K562 (cell line): ENCODE measurements at regions not wholly inside any gene's neighbourhood (a gene's known extent, or its start where the extent isn't known, plus 50 kb on each side); places are given as distances from the start of the nearest gene placed in this dataset.

Experiments
- BRD9 ChIP-seq: fragments of 450-650 bp; IDR thresholded peaks from 2 replicates; pipeline ENCODE4 v1.6.1; 2018; ENCODE audit warnings: low read depth; ENCODE audit not compliant: partially characterized antibody
- FOXA3 ChIP-seq, 2 experiments: fragments of 450-650 bp in 1 of 2; sonication (generic) in 1 of 2; formaldehyde crosslinking; IDR thresholded peaks in 1 of 2; conservative IDR thresholded peaks in 1 of 2; 2 replicates each; pipeline versions ENCODE4 v1.4.0 to v1.8.0; 2020 to 2022; ENCODE audit warnings: mild to moderate bottlenecking in 2 of 2, missing genetic modification reagents in 1 of 2
- FOXJ2 ChIP-seq: fragments of 200-800 bp; sonication (Bioruptor generic); IDR thresholded peaks from 2 replicates; pipeline ENCODE4 v1.6.1; 2016; ENCODE audit warnings: missing genetic modification characterization, missing compliant biosample characterization
- HMGN3 ChIP-seq: IDR thresholded peaks from 2 replicates; pipeline ENCODE4 v1.6.1; 2011; ENCODE audit warnings: borderline replicate concordance, low read depth, mild to moderate bottlenecking, mixed read lengths, low read length; ENCODE audit not compliant: insufficient read length; ENCODE audit errors: extremely low read depth
- NR2C2 ChIP-seq, 2 experiments: fragments of 200-800 bp in 1 of 2; sonication (Bioruptor generic) in 1 of 2; sonication (generic) in 1 of 2; formaldehyde crosslinking in 1 of 2; IDR thresholded peaks; 2 replicates each; pipeline versions ENCODE4 v1.6.1 to v1.8.0; 2016 to 2022; ENCODE audit warnings: mild to moderate bottlenecking in 1 of 2, missing compliant biosample characterization in 1 of 2, missing genetic modification characterization in 1 of 2, missing genetic modification reagents in 1 of 2
- RBM22 ChIP-seq: fragments of 200-400 bp; formaldehyde crosslinking; IDR thresholded peaks from 2 replicates; pipeline ENCODE4 v1.6.1; 2018; ENCODE audit warnings: low read length, low read depth; ENCODE audit not compliant: poor library complexity, severe bottlenecking
- ZNF583 ChIP-seq: fragments of 250-450 bp; sonication (Bioruptor Pico); IDR thresholded peaks from 2 replicates; pipeline ENCODE4 v1.4.0; 2020
- TF ChIP-seq, protein P1 (sequence below), 2 experiments: fragments of 450-650 bp; IDR thresholded peaks; 2 replicates each; pipeline ENCODE4 v1.6.1; 2016; ENCODE audit warnings: mild to moderate bottlenecking in 2 of 2, borderline replicate concordance in 1 of 2, low read depth in 1 of 2, moderate library complexity in 1 of 2
- TF ChIP-seq, protein P2 (sequence below), 3 experiments: fragments of 200-800 bp in 1 of 3; fragments of 250-450 bp in 1 of 3; fragments of 450-650 bp in 1 of 3; sonication (Bioruptor Pico) in 1 of 3; sonication (Bioruptor generic) in 1 of 3; formaldehyde crosslinking in 1 of 3; IDR thresholded peaks; 2 replicates each; pipeline versions ENCODE4 v1.6.1 to v1.8.0; 2016 to 2022; ENCODE audit warnings: mild to moderate bottlenecking in 2 of 3, missing genetic modification characterization in 2 of 3, missing compliant biosample characterization in 1 of 3, moderate library complexity in 1 of 3
- TF ChIP-seq, protein P3 (sequence below), 3 experiments: fragments of 200-800 bp in 1 of 3; sonication (Bioruptor generic) in 1 of 3; sonication (generic) in 1 of 3; formaldehyde crosslinking in 1 of 3; IDR thresholded peaks; 2 replicates each; pipeline versions ENCODE4 v1.6.1 to v1.8.0; 2016 to 2022; ENCODE audit warnings: mild to moderate bottlenecking in 2 of 3, missing compliant biosample characterization in 2 of 3, missing genetic modification characterization in 2 of 3, missing genetic modification reagents in 1 of 3

DNA sequence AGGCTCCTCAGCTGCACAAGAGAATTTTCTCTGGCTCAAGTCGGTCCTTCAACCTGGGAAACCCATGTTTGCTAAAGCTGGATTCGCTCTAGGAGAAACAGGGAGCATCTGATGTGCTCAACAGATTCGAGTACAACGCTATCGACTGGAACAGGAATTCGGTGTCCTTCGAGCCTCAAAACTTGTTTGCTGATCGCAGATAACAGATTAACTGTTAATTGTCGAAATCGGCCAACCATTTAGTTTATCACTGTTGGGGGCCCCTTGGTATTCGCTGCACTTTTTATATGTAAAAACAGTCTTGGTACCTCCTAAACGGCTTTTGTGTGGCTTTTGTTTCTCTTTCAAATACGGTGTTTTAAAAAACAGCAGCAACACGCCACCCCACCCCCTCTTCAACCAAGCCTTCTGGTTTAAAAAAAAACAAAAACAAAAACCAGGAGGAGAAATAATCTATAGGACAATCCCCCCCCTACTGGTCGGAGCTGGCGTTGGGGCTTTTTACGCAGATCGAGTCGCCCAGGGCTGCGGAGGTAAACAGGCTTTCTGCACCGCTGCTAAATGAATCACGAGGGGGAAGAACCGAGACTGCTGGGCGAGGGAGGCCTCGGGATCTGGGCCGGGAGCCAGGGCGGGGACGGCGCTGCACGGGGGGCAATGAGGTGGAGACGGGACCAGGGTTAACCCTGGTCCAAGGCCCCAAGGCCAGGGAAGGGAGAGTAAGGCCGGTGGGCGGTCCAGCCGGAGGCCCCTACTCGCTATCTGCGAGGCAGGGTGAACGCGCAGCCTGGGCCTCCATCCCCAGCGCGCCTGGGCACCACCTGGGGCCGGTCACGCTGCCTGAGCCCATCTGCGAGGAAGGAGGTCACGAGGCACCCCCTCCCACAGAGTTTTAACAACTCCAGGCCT is 71.7 kb upstream of the BCOR start (continued):
- TF ChIP-seq, protein P1, sequence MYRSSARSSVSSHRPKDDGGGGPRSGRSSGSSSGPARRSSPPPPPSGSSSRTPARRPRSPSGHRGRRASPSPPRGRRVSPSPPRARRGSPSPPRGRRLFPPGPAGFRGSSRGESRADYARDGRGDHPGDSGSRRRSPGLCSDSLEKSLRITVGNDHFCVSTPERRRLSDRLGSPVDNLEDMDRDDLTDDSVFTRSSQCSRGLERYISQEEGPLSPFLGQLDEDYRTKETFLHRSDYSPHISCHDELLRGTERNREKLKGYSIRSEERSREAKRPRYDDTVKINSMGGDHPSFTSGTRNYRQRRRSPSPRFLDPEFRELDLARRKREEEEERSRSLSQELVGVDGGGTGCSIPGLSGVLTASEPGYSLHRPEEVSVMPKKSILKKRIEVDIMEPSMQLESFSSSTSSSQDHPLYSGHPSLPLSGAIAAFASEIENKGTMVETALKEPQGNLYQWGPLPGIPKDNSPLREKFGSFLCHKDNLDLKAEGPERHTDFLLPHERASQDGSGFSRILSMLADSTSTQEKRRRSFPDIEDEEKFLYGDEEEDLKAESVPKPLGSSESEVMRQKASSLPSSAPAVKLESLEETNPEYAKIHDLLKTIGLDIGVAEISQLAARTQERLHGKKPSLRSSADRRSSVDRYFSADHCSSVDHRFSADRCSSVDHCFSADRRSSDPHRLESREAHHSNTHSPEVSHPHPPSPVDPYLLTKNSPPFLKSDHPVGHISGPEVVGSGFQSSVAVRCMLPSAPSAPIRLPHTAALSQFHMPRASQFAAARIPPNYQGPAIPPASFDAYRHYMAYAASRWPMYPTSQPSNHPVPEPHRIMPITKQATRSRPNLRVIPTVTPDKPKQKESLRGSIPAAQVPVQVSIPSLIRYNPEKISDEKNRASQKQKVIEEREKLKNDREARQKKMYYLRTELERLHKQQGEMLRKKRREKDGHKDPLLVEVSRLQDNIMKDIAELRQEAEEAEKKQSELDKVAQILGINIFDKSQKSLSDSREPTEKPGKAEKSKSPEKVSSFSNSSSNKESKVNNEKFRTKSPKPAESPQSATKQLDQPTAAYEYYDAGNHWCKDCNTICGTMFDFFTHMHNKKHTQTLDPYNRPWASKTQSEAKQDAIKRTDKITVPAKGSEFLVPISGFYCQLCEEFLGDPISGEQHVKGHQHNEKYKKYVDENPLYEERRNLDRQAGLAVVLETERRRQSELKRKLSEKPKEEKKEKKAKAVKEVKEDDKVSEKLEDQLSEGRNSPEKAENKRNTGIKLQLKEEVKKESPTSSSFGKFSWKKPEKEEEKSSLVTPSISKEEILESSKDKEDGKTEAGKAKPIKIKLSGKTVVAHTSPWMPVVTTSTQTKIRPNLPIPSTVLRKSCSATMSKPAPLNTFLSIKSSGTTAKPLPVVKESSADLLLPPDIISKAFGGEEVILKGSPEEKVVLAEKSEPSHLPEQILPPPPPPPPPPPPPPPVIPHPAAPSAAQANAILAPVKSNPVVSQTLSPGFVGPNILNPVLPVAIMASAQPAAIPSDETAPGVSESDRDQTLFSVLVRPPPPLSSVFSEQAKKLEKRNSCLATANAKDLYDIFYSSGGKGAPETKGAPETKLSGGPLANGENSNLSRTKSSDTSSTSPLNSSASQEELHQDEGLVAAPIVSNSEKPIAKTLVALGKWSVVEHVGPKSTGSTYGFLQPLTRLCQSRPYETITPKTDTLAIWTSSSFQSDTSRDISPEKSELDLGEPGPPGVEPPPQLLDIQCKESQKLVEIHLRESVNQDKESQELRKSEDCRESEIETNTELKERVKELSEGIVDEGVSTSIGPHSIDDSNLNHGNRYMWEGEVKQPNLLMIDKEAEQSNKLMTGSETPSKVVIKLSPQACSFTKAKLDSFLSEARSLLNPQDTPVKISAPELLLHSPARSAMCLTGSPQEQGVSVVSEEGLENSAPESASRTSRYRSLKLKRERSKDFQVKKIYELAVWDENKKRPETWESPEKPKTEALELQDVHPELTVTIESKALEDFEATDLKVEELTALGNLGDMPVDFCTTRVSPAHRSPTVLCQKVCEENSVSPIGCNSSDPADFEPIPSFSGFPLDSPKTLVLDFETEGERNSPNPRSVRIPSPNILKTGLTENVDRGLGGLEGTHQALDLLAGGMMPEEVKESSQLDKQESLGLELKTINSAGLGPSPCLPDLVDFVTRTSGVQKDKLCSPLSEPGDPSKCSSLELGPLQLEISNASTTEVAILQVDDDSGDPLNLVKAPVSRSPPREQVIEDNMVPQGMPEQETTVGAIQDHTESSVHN (IDR thresholded peaks at IDR 0.05; ENCODE audit: borderline replicate concordance in 1 of 2, low read depth in 1 of 2): no peak
- TF ChIP-seq HMGN3 (peak; percentile 17), FOXJ2 (peak; percentile 96), RBM22 (no peak), NR2C2 (CRISPR knock-in tag; IDR thresholded peaks at IDR 0.05) (no peak), NR2C2 (tag; IDR thresholded peaks at IDR 0.05) (peak; percentile 40; the same call in 1 of the 2 replicates), BRD9 (peak; percentile 61), ZNF583 (CRISPR knock-in tag) (no peak), FOXA3 (CRISPR knock-in tag; conservative IDR thresholded peaks at IDR 0.05 in 1 of 2, IDR thresholded peaks at IDR 0.05 in 1 of 2) (peak; percentile 78 to 90)
- TF ChIP-seq, protein P2, sequence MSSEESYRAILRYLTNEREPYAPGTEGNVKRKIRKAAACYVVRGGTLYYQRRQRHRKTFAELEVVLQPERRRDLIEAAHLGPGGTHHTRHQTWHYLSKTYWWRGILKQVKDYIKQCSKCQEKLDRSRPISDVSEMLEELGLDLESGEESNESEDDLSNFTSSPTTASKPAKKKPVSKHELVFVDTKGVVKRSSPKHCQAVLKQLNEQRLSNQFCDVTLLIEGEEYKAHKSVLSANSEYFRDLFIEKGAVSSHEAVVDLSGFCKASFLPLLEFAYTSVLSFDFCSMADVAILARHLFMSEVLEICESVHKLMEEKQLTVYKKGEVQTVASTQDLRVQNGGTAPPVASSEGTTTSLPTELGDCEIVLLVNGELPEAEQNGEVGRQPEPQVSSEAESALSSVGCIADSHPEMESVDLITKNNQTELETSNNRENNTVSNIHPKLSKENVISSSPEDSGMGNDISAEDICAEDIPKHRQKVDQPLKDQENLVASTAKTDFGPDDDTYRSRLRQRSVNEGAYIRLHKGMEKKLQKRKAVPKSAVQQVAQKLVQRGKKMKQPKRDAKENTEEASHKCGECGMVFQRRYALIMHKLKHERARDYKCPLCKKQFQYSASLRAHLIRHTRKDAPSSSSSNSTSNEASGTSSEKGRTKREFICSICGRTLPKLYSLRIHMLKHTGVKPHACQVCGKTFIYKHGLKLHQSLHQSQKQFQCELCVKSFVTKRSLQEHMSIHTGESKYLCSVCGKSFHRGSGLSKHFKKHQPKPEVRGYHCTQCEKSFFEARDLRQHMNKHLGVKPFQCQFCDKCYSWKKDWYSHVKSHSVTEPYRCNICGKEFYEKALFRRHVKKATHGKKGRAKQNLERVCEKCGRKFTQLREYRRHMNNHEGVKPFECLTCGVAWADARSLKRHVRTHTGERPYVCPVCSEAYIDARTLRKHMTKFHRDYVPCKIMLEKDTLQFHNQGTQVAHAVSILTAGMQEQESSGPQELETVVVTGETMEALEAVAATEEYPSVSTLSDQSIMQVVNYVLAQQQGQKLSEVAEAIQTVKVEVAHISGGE (CRISPR knock-in tag; IDR thresholded peaks at IDR 0.05): no peak
- TF ChIP-seq, protein P3, sequence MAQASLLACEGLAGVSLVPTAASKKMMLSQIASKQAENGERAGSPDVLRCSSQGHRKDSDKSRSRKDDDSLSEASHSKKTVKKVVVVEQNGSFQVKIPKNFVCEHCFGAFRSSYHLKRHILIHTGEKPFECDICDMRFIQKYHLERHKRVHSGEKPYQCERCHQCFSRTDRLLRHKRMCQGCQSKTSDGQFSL (CRISPR knock-in tag; IDR thresholded peaks at IDR 0.05): 0 out of 2 replicates have a peak, but pooled peaks have one; percentile 29
- TF ChIP-seq, protein P3 (tag; IDR thresholded peaks at IDR 0.05): 0 out of 4 replicates have a peak, but pooled peaks of 1 of the 2 experiments have one; percentile 49
